Keratinocyte (primary cell): ENCODE measurements at regions not wholly inside any gene's neighbourhood (a gene's known extent, or its start where the extent isn't known, plus 50 kb on each side); places are given as distances from the start of the nearest gene placed in this dataset.

Source experiments
- DNase-seq: peaks from one replicate; pipeline ENCODE4 v3.0.0-alpha.2; 2011; ENCODE audit warnings: low read depth, missing footprints, low spot score
- FAIRE-seq: peaks from 2 replicates; lab custom pipeline; 2011; peaks lifted over from hg19 to GRCh38; lab: Jason Lieb, UNC
- H2AFZ ChIP-seq: 2 replicates; pipeline ENCODE4 v1.6.0; 2012; ENCODE audit warnings: low read length, control low read depth, inconsistent platforms; ENCODE audit not compliant: control insufficient read depth
- H3K27ac ChIP-seq: 2 replicates; pipeline ENCODE4 v1.5.1; 2011; ENCODE audit warnings: low read length; ENCODE audit not compliant: control insufficient read depth, insufficient read depth
- H3K27me3 ChIP-seq: 3 replicates; pipeline ENCODE4 v1.6.0; 2011; ENCODE audit warnings: low read length; ENCODE audit not compliant: control insufficient read depth, insufficient read depth; ENCODE audit errors: extremely low read depth
- H3K36me3 ChIP-seq, 2 experiments: 2 replicates in 1 of 2; 3 replicates in 1 of 2; pipeline ENCODE4 v1.5.1; 2011; ENCODE audit warnings: low read length in 2 of 2, mild to moderate bottlenecking in 1 of 2; ENCODE audit not compliant: control insufficient read depth in 2 of 2, insufficient read depth in 2 of 2; ENCODE audit errors: extremely low read depth in 1 of 2
- H3K4me1 ChIP-seq: 3 replicates; pipeline ENCODE4 v1.5.1; 2011; ENCODE audit warnings: low read length; ENCODE audit not compliant: control insufficient read depth, insufficient read depth; ENCODE audit errors: extremely low read depth
- H3K4me2 ChIP-seq: 3 replicates; pipeline ENCODE4 v1.6.0; 2011; ENCODE audit warnings: low read depth, low read length; ENCODE audit not compliant: control insufficient read depth, insufficient read depth; ENCODE audit errors: extremely low read depth
- H3K4me3 ChIP-seq, 3 experiments: fragments of 200-600 bp in 1 of 3; sonication (generic) in 1 of 3; 2 replicates in 2 of 3; 3 replicates in 1 of 3; pipeline ENCODE4 v1.5.1; 2011 to 2016; ENCODE audit warnings: low read length in 3 of 3, mild to moderate bottlenecking in 3 of 3, control low read depth in 2 of 3, inconsistent platforms in 1 of 3, low read depth in 1 of 3, mixed read lengths in 1 of 3, mixed run types in 1 of 3, moderate library complexity in 1 of 3; ENCODE audit not compliant: control insufficient read depth in 2 of 3, insufficient read depth in 2 of 3; ENCODE audit errors: extremely low read depth in 1 of 3
- H3K79me2 ChIP-seq: 2 replicates; pipeline ENCODE4 v1.6.0; 2012; ENCODE audit warnings: low read length; ENCODE audit not compliant: control insufficient read depth, insufficient read depth
- H3K9ac ChIP-seq: 3 replicates; pipeline ENCODE4 v1.6.0; 2011; ENCODE audit warnings: low read length; ENCODE audit not compliant: control insufficient read depth, insufficient read depth; ENCODE audit errors: extremely low read depth
- H3K9me1 ChIP-seq: 3 replicates; pipeline ENCODE4 v1.6.0; 2011; ENCODE audit warnings: low read length; ENCODE audit not compliant: control insufficient read depth, insufficient read depth; ENCODE audit errors: extremely low read depth
- H3K9me3 ChIP-seq: 2 replicates; pipeline ENCODE4 v1.5.1; 2012; ENCODE audit warnings: low read depth, low read length; ENCODE audit not compliant: control insufficient read depth
- H4K20me1 ChIP-seq: 3 replicates; pipeline ENCODE4 v1.6.0; 2011; ENCODE audit warnings: low read length; ENCODE audit not compliant: control insufficient read depth, insufficient read depth; ENCODE audit errors: extremely low read depth
- CTCF ChIP-seq, 3 experiments: IDR thresholded peaks in 1 of 3; conservative IDR thresholded peaks in 1 of 3; optimal IDR thresholded peaks in 1 of 3; 2 replicates in 2 of 3; 3 replicates in 1 of 3; pipeline versions ENCODE3 to v1.5.1; 2011; ENCODE audit warnings: low read length in 3 of 3, mild to moderate bottlenecking in 3 of 3, moderate library complexity in 2 of 3, control low read depth in 1 of 3, inconsistent platforms in 1 of 3; ENCODE audit not compliant: insufficient read depth in 2 of 3; ENCODE audit errors: extremely low read depth in 1 of 3
- EZH2 ChIP-seq: IDR thresholded peaks from one replicate; pipeline ENCODE4 v1.6.1; 2012; ENCODE audit warnings: inconsistent platforms, mild to moderate bottlenecking, low read length, moderate library complexity
- dilution Hi-C: fragments of 300-500 bp; cut with MboI; formaldehyde crosslinking; loops from one replicate; pipeline ENCODE4 v1.7.0; 2020; ENCODE audit warnings: low sequenced_read_pairs; ENCODE audit not compliant: extremely low pct_ligation_motif_present

GRCh38 chr6:16078064-16078463 is 50.8 kb upstream of the MYLIP start:
- FAIRE-seq (no peak), DNase-seq (no peak)
- H3K4me1 ChIP-seq: no peaks in the 10 kb centered on the region
- H4K20me1 ChIP-seq: no peaks in the 10 kb centered on the region
- H3K36me3 ChIP-seq: no peaks in the 10 kb centered on the region
- H3K9me1 ChIP-seq: no peaks in the 10 kb centered on the region
- dilution Hi-C loops: no loop called here
- H3K27ac ChIP-seq: no peak overlapping the region
- H3K9me3 ChIP-seq: no peaks in the 10 kb centered on the region
- TF ChIP-seq CTCF (optimal IDR thresholded peaks at IDR 0.05 in 1 of 3, IDR thresholded peaks at IDR 0.05 in 1 of 3, conservative IDR thresholded peaks at IDR 0.05 in 1 of 3; ENCODE audit: extremely low read depth in 1 of 3, insufficient read depth in 2 of 3, low read length in 3 of 3) (no peak), EZH2 (no peak)
- no peak overlapping the region for H3K4me2 ChIP-seq
- H3K27me3 ChIP-seq: no peaks in the 10 kb centered on the region
- no peaks in the 10 kb centered on the region for H3K79me2 ChIP-seq
- no peak overlapping the region for H3K4me3 ChIP-seq
- H2AFZ ChIP-seq: no peak overlapping the region
- H3K9ac ChIP-seq: no peak overlapping the region

DNA sequence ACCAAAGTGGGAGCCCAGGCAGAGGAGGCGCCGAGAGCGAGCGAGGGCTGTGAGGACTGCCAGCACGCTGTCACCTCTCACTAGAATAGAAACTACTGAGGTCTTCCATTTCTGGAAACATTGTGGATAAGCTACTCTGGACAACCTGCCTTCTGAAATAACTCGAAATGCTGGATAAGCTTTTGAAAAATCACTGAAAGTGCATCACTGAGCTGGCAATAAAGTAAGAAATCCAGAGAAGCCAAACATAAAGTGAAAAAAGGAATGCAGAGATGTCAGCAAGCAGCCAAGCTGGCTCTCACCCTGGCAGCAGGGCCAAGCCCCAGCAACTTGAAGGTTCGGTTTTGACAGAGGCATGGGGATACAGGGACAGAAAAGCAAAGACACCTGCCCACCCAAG is 59.2 kb upstream of the MYLIP start:
- Histone ChIP-seq H3K79me2 (no peaks in the 10 kb centered on the region), H3K27me3 (no peaks in the 10 kb centered on the region), H3K4me1 (peaks cover 5% of the 10 kb centered on the region), H2AFZ (no peak overlapping the region), H3K27ac (no peak overlapping the region), H3K36me3 (no peaks in the 10 kb centered on the region), H4K20me1 (no peaks in the 10 kb centered on the region), H3K4me3 (no peak overlapping the region), H3K9me3 (no peaks in the 10 kb centered on the region), H3K9ac (no peak overlapping the region), H3K4me2 (no peak overlapping the region), H3K9me1 (no peaks in the 10 kb centered on the region)
- dilution Hi-C loops: no loop called here
- DNase-seq: no peak
- FAIRE-seq: no peak
- TF ChIP-seq CTCF (optimal IDR thresholded peaks at IDR 0.05 in 1 of 3, IDR thresholded peaks at IDR 0.05 in 1 of 3, conservative IDR thresholded peaks at IDR 0.05 in 1 of 3; ENCODE audit: extremely low read depth in 1 of 3, insufficient read depth in 2 of 3, low read length in 3 of 3) (no peak), EZH2 (no peak)
